GM23338 (cell line): ENCODE measurements at regions not wholly inside any gene's neighbourhood (a gene's known extent, or its start where the extent isn't known, plus 50 kb on each side); places are given as distances from the start of the nearest gene placed in this dataset.

Experiments used
- ATAC-seq: fragments of 200-7000 bp; cut with Tn5 transposase; 3 replicates; pipeline ENCODE4 v1.9.1; 2020
- DNase-seq: peaks from one replicate; pipeline ENCODE4 v3.0.0-alpha.2; 2015; ENCODE audit warnings: low spot score
- H2AFZ ChIP-seq: fragments of 200-600 bp; sonication (generic); 2 replicates; pipeline ENCODE4 v1.8.0; 2016; ENCODE audit warnings: antibody characterized with exemption, mild to moderate bottlenecking, moderate library complexity
- H3F3A ChIP-seq: fragments of 200-600 bp; sonication (generic); replicated peaks from 2 replicates; pipeline ENCODE4 v1.8.0; 2017; ENCODE audit warnings: antibody characterized with exemption, mixed run types, low read depth
- H3K27ac ChIP-seq: fragments of 200-600 bp; sonication (generic); 2 replicates; pipeline ENCODE4 v1.6.1; 2016; ENCODE audit warnings: low read depth
- H3K27me3 ChIP-seq: fragments of 200-600 bp; sonication (generic); 2 replicates; pipeline ENCODE4 v1.8.0; 2016; ENCODE audit warnings: mild to moderate bottlenecking, mixed run types, moderate library complexity; ENCODE audit not compliant: insufficient read depth
- H3K36me3 ChIP-seq: fragments of 200-600 bp; sonication (generic); 2 replicates; pipeline ENCODE4 v1.8.0; 2016; ENCODE audit warnings: mild to moderate bottlenecking; ENCODE audit not compliant: insufficient read depth
- H3K4me1 ChIP-seq: fragments of 200-600 bp; sonication (generic); 2 replicates; pipeline ENCODE4 v1.8.0; 2016; ENCODE audit warnings: mild to moderate bottlenecking, moderate library complexity; ENCODE audit not compliant: insufficient read depth
- H3K4me2 ChIP-seq: fragments of 200-600 bp; sonication (generic); 2 replicates; pipeline ENCODE4 v1.7.1; 2017; ENCODE audit warnings: mixed run types
- H3K4me3 ChIP-seq: fragments of 200-600 bp; sonication (generic); 2 replicates; pipeline ENCODE4 v1.6.1; 2016; ENCODE audit warnings: mixed run types
- H3K79me2 ChIP-seq: fragments of 200-600 bp; sonication (generic); replicated peaks from 2 replicates; pipeline ENCODE4 v1.8.0; 2017; ENCODE audit warnings: mild to moderate bottlenecking; ENCODE audit not compliant: insufficient read depth
- H3K9me2 ChIP-seq: fragments of 200-600 bp; sonication (generic); 2 replicates; pipeline ENCODE4 v1.8.0; 2017; ENCODE audit not compliant: insufficient read depth
- H4K20me1 ChIP-seq: fragments of 200-600 bp; sonication (generic); replicated peaks from 2 replicates; pipeline ENCODE4 v1.8.0; 2017; ENCODE audit warnings: mild to moderate bottlenecking; ENCODE audit not compliant: insufficient read depth
- H3K27ac Mint-ChIP-seq: 2 replicates; pipeline ENCODE4 v1.8.0; 2020; ENCODE audit warnings: inconsistent platforms, mild to moderate bottlenecking, moderate library complexity, mixed read lengths
- H3K27me3 Mint-ChIP-seq: 3 replicates; pipeline ENCODE4 v1.8.0; 2022; ENCODE audit warnings: low read depth, mild to moderate bottlenecking, moderate library complexity, mixed read lengths, inconsistent platforms; ENCODE audit not compliant: insufficient read depth, poor library complexity
- H3K36me3 Mint-ChIP-seq: 3 replicates; pipeline ENCODE4 v1.8.0; 2021; ENCODE audit warnings: low read depth, mild to moderate bottlenecking, inconsistent platforms, moderate library complexity, mixed read lengths
- H3K4me1 Mint-ChIP-seq: 3 replicates; pipeline ENCODE4 v1.8.0; 2020; ENCODE audit warnings: mild to moderate bottlenecking, inconsistent platforms, mixed read lengths
- H3K4me3 Mint-ChIP-seq: 3 replicates; pipeline ENCODE4 v1.8.0; 2021; ENCODE audit warnings: moderate library complexity, mild to moderate bottlenecking, inconsistent platforms, mixed read lengths
- H3K9me3 Mint-ChIP-seq: 3 replicates; pipeline ENCODE4 v1.8.0; 2020; ENCODE audit warnings: moderate library complexity, mild to moderate bottlenecking, inconsistent platforms, mixed read lengths
- CREB1 ChIP-seq: fragments of 250-450 bp; sonication (Bioruptor Pico); IDR thresholded peaks from 2 replicates; pipeline ENCODE4 v1.5.0; 2020; ENCODE audit warnings: low read depth, mild to moderate bottlenecking, moderate library complexity
- EZH2 ChIP-seq: fragments of 200-600 bp; sonication (generic); IDR thresholded peaks from one replicate; pipeline ENCODE4 v1.8.0; 2017; ENCODE audit warnings: antibody characterized with exemption, mild to moderate bottlenecking, low read depth; ENCODE audit not compliant: unreplicated experiment
- EZH2phosphoT487 ChIP-seq: fragments of 200-600 bp; sonication (generic); IDR thresholded peaks from one replicate; pipeline ENCODE4 v1.8.1; 2018; ENCODE audit warnings: antibody characterized with exemption; ENCODE audit not compliant: unreplicated experiment
- JUNB ChIP-seq: IDR thresholded peaks from one replicate; pipeline ENCODE4 v1.6.1; 2016; ENCODE audit warnings: antibody characterized with exemption; ENCODE audit not compliant: unreplicated experiment
- NANOG ChIP-seq: IDR thresholded peaks from 2 replicates; pipeline ENCODE4 v1.6.1; 2016; ENCODE audit warnings: antibody characterized with exemption, borderline replicate concordance
- POLR2AphosphoS5 ChIP-seq: IDR thresholded peaks from 2 replicates; pipeline ENCODE4 v1.6.1; 2016; ENCODE audit warnings: antibody characterized with exemption, low read depth
- STAT1 ChIP-seq: IDR thresholded peaks from one replicate; pipeline ENCODE4 v1.6.1; 2016; ENCODE audit warnings: antibody characterized with exemption; ENCODE audit not compliant: unreplicated experiment
- ZNF114 ChIP-seq: fragments of 250-450 bp; sonication (Bioruptor Pico); IDR thresholded peaks from 2 replicates; pipeline ENCODE4 v1.5.0; 2020; ENCODE audit warnings: mild to moderate bottlenecking, moderate library complexity
- ZNF331 ChIP-seq: fragments of 250-450 bp; sonication (Bioruptor Pico); IDR thresholded peaks from 2 replicates; pipeline ENCODE4 v1.5.0; 2020; ENCODE audit warnings: low read depth, mild to moderate bottlenecking, moderate library complexity
- TF ChIP-seq, protein P1 (sequence below), 2 experiments: fragments of 200-600 bp in 1 of 2; sonication (generic) in 1 of 2; conservative IDR thresholded peaks; 2 replicates each; pipeline versions ENCODE4 v1.5.1 to v1.6.1; 2016 to 2017; ENCODE audit warnings: antibody characterized with exemption in 2 of 2, low read depth in 2 of 2, mild to moderate bottlenecking in 2 of 2, moderate library complexity in 1 of 2
- TF ChIP-seq, protein P2 (sequence below): fragments of 250-450 bp; sonication (Bioruptor Pico); IDR thresholded peaks from 2 replicates; pipeline ENCODE4 v1.5.0; 2020; ENCODE audit warnings: mild to moderate bottlenecking, moderate library complexity
- TF ChIP-seq, protein P3 (sequence below): IDR thresholded peaks from 2 replicates; pipeline ENCODE4 v1.6.1; 2016; ENCODE audit warnings: antibody characterized with exemption
- TF ChIP-seq, protein P4 (sequence below): IDR thresholded peaks from one replicate; pipeline ENCODE4 v1.6.1; 2018; ENCODE audit warnings: antibody characterized with exemption; ENCODE audit not compliant: unreplicated experiment

DNA sequence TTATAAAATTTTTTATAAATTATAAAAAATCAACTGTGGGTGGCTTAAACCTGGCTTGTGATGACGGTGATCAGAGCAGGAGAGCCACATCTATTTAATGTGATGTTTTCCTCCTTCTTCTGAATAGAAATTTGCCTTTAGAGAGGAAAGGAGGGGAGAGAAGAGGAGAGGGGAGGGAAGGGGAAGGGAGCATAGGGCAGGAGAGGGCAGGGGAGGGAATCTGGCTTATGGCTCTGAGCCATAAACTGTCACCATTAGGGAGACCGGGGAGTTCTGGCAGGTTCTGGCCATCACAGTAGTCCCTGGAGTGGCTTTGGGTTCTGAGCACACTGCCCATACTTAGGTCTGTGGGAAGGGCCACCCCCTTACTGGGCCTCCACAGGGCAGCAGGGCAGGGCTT, 167.8 kb downstream of the ENGASE start:
- Mint-ChIP-seq H3K27me3 (peaks cover 12% of the 10 kb centered on the region), H3K4me3 (no peak overlapping the region), H3K4me1 (peaks cover 8% of the 10 kb centered on the region), H3K36me3 (no peaks in the 10 kb centered on the region; the same call in 2 of the 3 replicates), H3K27ac (no peak overlapping the region), H3K9me3 (no peaks in the 10 kb centered on the region)
- H3K36me3 ChIP-seq = no peaks in the 10 kb centered on the region
- DNase-seq (no peak), ATAC-seq (no peak)
- H3K27me3 ChIP-seq = no peaks in the 10 kb centered on the region
- H3F3A ChIP-seq = no peaks in the 10 kb centered on the region
- H3K4me3 ChIP-seq = no peak overlapping the region
- TF ChIP-seq, protein P1, sequence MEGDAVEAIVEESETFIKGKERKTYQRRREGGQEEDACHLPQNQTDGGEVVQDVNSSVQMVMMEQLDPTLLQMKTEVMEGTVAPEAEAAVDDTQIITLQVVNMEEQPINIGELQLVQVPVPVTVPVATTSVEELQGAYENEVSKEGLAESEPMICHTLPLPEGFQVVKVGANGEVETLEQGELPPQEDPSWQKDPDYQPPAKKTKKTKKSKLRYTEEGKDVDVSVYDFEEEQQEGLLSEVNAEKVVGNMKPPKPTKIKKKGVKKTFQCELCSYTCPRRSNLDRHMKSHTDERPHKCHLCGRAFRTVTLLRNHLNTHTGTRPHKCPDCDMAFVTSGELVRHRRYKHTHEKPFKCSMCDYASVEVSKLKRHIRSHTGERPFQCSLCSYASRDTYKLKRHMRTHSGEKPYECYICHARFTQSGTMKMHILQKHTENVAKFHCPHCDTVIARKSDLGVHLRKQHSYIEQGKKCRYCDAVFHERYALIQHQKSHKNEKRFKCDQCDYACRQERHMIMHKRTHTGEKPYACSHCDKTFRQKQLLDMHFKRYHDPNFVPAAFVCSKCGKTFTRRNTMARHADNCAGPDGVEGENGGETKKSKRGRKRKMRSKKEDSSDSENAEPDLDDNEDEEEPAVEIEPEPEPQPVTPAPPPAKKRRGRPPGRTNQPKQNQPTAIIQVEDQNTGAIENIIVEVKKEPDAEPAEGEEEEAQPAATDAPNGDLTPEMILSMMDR (conservative IDR thresholded peaks at IDR 0.05; ENCODE audit: low read depth in 2 of 2) = no peak
- TF ChIP-seq EZH2 (no peak), EZH2phosphoT487 (no peak), CREB1 (CRISPR knock-in tag) (no peak), NANOG (no peak), ZNF114 (CRISPR knock-in tag) (no peak), JUNB (no peak), ZNF331 (CRISPR knock-in tag) (no peak), STAT1 (no peak), POLR2AphosphoS5 (no peak)
- TF ChIP-seq, protein P2, sequence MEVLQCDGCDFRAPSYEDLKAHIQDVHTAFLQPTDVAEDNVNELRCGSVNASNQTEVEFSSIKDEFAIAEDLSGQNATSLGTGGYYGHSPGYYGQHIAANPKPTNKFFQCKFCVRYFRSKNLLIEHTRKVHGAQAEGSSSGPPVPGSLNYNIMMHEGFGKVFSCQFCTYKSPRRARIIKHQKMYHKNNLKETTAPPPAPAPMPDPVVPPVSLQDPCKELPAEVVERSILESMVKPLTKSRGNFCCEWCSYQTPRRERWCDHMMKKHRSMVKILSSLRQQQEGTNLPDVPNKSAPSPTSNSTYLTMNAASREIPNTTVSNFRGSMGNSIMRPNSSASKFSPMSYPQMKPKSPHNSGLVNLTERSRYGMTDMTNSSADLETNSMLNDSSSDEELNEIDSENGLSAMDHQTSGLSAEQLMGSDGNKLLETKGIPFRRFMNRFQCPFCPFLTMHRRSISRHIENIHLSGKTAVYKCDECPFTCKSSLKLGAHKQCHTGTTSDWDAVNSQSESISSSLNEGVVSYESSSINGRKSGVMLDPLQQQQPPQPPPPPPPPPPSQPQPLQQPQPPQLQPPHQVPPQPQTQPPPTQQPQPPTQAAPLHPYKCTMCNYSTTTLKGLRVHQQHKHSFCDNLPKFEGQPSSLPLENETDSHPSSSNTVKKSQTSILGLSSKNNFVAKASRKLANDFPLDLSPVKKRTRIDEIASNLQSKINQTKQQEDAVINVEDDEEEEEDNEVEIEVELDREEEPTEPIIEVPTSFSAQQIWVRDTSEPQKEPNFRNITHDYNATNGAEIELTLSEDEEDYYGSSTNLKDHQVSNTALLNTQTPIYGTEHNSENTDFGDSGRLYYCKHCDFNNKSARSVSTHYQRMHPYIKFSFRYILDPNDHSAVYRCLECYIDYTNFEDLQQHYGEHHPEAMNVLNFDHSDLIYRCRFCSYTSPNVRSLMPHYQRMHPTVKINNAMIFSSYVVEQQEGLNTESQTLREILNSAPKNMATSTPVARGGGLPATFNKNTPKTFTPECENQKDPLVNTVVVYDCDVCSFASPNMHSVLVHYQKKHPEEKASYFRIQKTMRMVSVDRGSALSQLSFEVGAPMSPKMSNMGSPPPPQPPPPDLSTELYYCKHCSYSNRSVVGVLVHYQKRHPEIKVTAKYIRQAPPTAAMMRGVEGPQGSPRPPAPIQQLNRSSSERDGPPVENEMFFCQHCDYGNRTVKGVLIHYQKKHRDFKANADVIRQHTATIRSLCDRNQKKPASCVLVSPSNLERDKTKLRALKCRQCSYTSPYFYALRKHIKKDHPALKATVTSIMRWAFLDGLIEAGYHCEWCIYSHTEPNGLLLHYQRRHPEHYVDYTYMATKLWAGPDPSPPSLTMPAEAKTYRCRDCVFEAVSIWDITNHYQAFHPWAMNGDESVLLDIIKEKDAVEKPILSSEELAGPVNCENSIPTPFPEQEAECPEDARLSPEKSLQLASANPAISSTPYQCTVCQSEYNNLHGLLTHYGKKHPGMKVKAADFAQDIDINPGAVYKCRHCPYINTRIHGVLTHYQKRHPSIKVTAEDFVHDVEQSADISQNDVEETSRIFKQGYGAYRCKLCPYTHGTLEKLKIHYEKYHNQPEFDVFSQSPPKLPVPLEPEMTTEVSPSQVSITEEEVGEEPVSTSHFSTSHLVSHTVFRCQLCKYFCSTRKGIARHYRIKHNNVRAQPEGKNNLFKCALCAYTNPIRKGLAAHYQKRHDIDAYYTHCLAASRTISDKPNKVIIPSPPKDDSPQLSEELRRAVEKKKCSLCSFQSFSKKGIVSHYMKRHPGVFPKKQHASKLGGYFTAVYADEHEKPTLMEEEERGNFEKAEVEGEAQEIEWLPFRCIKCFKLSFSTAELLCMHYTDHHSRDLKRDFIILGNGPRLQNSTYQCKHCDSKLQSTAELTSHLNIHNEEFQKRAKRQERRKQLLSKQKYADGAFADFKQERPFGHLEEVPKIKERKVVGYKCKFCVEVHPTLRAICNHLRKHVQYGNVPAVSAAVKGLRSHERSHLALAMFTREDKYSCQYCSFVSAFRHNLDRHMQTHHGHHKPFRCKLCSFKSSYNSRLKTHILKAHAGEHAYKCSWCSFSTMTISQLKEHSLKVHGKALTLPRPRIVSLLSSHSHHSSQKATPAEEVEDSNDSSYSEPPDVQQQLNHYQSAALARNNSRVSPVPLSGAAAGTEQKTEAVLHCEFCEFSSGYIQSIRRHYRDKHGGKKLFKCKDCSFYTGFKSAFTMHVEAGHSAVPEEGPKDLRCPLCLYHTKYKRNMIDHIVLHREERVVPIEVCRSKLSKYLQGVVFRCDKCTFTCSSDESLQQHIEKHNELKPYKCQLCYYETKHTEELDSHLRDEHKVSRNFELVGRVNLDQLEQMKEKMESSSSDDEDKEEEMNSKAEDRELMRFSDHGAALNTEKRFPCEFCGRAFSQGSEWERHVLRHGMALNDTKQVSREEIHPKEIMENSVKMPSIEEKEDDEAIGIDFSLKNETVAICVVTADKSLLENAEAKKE (CRISPR knock-in tag) = no peak
- TF ChIP-seq, protein P3, sequence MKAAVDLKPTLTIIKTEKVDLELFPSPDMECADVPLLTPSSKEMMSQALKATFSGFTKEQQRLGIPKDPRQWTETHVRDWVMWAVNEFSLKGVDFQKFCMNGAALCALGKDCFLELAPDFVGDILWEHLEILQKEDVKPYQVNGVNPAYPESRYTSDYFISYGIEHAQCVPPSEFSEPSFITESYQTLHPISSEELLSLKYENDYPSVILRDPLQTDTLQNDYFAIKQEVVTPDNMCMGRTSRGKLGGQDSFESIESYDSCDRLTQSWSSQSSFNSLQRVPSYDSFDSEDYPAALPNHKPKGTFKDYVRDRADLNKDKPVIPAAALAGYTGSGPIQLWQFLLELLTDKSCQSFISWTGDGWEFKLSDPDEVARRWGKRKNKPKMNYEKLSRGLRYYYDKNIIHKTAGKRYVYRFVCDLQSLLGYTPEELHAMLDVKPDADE = no peak
- TF ChIP-seq, protein P4, sequence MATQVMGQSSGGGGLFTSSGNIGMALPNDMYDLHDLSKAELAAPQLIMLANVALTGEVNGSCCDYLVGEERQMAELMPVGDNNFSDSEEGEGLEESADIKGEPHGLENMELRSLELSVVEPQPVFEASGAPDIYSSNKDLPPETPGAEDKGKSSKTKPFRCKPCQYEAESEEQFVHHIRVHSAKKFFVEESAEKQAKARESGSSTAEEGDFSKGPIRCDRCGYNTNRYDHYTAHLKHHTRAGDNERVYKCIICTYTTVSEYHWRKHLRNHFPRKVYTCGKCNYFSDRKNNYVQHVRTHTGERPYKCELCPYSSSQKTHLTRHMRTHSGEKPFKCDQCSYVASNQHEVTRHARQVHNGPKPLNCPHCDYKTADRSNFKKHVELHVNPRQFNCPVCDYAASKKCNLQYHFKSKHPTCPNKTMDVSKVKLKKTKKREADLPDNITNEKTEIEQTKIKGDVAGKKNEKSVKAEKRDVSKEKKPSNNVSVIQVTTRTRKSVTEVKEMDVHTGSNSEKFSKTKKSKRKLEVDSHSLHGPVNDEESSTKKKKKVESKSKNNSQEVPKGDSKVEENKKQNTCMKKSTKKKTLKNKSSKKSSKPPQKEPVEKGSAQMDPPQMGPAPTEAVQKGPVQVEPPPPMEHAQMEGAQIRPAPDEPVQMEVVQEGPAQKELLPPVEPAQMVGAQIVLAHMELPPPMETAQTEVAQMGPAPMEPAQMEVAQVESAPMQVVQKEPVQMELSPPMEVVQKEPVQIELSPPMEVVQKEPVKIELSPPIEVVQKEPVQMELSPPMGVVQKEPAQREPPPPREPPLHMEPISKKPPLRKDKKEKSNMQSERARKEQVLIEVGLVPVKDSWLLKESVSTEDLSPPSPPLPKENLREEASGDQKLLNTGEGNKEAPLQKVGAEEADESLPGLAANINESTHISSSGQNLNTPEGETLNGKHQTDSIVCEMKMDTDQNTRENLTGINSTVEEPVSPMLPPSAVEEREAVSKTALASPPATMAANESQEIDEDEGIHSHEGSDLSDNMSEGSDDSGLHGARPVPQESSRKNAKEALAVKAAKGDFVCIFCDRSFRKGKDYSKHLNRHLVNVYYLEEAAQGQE = no peak
- no peaks in the 10 kb centered on the region for H3K4me1 ChIP-seq
- H3K27ac ChIP-seq = no peak overlapping the region
- H4K20me1 ChIP-seq = no peaks in the 10 kb centered on the region
- H2AFZ ChIP-seq = no peak overlapping the region
- H3K9me2 ChIP-seq = no peaks in the 10 kb centered on the region
- H3K4me2 ChIP-seq = no peak overlapping the region
- no peaks in the 10 kb centered on the region for H3K79me2 ChIP-seq
